HG03064 (cell line): ENCODE measurements at regions not wholly inside any gene's neighbourhood (a gene's known extent, or its start where the extent isn't known, plus 50 kb on each side); places are given as distances from the start of the nearest gene placed in this dataset.

Experiments
- ATAC-seq: cut with Tn5 transposase; IDR thresholded peaks from one replicate; pipeline ENCODE4 v1.9.1; 2021; ENCODE audit warnings: low read depth; ENCODE audit not compliant: unreplicated experiment

DNA sequence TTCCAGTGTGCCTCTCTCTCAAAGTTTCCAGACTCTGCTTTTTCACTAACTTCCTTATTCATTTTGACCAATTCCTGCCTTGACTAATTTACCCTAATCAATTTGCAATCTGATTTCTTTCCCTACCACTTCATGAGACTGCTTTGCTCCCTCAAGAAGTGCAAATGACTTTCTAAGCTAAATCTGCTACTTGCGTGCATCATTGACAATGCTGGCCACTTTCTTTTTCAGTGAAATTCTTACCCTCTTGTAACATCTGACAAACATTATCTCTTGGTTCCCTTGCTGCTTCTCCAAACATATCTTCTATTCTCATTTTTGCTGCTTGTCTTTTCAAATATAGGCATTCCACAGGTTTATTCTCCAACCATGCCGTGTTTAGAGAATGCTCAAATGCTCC, 659.9 kb downstream of the USP25 start:
- no peak for ATAC-seq

DNA sequence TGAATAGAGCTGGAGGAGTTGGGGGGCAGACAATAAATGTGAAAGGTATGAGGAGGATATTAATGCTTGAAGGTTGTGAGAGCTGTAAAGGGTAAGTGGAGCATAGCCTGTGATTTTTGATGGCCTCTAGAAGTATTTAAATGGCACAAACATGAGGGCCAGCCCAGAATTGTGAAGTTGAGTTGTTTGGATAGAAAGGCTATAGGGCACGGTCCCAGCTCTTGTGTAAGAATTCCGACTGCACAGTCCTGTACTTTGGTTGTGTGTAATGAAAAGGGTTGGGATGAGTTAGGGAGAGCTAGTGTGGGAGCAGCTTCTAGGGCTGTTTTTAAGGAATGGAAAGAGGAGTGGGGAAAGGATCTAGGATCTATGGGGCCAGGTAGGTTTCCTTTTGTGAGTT, 665.5 kb downstream of the USP25 start:
- no peak for ATAC-seq

DNA sequence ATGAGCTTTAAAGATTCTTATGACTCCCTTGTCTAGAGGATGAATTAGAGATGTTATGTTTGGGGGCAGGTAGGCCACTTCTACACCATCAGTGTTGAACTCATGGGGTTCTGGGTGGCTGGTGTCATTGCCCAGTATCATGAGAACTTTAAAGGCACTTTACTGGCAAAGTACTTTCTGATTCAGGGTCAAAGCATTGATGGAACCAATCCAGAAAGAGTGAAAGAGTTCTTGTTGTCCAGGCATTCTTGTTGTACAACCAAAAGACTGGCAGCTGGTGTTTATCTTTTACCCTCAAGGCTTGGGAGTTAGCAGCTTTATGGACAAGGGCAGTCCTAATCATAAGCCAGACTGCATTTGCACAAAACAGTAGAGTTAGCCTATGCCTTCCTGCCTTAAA, 673.0 kb downstream of the USP25 start:
- ATAC-seq = no peak

DNA sequence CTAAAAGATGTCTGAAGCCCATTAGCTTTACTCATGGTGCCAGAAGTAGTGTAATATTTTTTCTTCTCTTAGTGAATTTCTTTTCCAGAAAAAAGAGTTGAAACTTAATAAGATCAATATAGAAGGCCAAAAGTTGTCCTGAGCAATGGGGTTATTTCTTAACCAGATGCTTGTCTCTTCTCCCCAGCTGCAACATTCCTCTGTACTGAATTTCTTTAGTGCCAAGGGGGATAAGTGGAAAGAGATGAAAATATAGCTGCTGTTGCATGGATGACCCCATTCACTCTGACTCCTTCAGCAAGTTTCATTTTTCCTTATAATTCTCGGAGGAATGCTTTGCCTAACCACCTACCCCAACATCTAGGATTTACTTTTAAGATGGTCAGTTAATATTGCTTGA, 675.0 kb downstream of the USP25 start:
- no peak for ATAC-seq

DNA sequence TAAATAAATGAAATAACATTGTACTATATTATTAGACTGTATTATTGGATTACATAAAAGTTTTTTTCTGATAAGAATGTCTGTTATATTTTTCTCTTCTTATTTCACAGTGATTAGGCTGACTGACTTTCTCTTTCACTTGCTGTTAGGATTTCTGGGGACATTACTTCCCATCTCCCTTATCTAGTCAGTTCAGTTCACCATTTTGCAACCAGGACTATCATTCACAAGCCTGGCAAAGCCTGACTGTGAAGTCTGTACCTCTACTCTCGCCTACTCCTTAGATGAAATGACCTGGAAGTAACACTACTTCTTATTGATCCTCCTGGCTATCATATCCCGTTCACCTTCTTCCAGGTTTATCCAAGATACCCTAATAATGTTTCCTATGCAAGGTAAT, 676.6 kb downstream of the USP25 start:
- ATAC-seq = no peak

DNA sequence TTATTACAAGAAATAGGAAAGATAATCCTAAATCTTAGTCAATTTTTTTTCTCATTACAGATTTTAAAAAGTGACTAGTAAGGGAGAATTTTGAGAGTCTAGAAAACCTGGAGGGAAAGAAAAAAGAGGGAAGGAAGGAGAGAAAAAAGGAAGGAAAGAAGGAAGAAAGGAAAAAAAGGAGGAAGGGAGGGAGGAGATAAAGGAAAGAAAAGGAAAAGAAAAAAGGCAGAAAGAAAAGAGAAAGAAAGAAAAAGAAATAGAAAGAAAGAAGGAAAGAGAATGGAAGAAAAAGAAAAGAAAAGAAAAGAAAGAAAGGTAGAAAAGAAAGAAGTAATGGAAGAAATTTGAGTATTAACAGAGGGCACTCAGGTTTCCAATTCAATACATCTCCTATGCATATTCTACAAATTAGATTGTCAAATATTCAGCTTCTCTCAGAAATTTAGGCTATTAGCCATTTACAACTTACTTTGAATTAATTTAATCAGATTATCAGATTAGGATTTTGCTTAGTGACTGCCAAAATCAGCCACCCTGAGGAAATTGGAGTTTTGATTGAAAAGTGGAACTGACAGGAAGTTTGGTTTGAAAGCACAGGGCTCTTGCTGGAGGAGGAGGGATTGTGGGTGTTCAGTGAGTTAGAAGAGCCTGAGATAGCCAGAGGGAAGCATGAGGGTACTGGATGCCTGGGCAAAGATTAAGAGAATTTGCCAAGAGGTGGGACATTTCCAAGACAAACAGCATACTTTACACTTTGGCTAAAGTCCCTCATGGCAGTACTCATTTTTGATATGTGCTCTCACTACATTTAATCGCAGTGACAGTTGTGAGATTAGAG, 677.8 kb downstream of the USP25 start:
- no peak for ATAC-seq

DNA sequence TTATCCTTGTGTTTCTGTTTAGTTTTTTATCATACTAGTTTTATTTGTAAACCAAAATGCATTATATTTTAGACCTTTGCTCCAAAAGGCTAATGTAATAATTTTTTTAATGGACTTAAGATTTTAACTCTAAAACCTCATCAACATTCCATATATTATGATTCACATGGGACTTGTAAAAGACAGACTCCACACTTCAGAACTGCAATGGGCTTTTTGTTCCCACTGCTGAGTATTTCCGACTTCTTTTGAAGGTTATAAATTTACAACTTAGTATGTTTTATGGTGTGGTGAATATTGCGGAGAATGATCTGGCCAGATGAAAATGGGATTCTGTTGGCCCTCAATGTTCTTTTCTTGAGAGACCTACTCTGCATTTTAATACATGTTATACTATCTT, 678.5 kb downstream of the USP25 start:
- ATAC-seq = no peak

DNA sequence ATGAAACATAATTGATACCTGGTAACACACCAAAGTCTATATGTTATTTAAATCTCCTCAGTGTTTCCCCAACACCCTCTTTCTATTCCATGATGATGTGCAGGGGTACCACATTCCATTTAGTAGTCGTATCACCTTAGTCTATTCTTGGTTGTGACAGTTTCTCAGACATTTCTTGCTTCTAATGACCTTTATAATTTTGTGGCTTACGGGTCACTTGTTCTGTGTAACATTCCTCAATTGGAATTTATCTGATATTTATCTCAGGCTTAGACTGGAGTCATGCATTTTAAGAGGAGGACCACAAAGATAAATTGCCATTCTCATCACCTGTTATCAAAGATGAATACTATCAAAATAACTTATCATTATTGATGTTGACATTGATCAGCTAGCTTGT, 679.6 kb downstream of the USP25 start:
- no peak for ATAC-seq

DNA sequence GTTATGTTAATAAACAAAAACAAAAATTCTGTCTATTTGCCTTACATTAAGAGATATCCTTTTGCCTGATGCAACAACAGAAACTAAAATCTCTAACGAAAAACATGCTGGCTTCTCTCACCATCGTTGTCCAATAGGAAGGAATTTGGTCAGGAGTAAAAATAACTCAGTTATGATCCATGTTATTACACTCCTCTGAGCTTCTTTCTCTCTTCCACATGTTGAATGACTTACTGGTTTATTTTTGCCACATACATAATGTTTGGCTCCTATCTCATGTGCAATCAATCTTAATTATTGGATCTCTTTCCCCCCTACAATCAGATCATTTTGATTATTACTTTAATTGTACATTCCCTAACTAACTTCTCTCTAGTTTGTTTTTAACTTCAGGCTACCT, 688.4 kb downstream of the USP25 start:
- no peak for ATAC-seq

DNA sequence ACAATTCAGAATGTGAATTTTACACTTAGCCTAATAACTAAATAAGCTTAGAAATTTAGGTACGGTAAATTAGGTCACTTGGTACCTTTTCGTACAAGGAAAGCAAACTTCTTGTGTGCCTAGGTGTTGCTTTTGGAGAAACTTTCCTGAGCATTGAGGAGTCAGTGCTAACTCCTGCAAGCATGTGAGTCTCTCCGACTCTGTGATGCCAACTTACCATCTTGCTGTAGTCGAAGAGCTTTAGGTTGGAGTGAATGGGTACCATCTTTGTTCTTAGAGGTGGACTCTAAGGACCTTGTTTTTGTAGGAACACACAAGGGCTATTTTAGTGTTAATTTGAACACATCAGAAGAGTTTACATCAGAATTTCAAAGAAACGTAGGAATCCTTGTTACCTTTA, 688.9 kb downstream of the USP25 start:
- no peak for ATAC-seq

DNA sequence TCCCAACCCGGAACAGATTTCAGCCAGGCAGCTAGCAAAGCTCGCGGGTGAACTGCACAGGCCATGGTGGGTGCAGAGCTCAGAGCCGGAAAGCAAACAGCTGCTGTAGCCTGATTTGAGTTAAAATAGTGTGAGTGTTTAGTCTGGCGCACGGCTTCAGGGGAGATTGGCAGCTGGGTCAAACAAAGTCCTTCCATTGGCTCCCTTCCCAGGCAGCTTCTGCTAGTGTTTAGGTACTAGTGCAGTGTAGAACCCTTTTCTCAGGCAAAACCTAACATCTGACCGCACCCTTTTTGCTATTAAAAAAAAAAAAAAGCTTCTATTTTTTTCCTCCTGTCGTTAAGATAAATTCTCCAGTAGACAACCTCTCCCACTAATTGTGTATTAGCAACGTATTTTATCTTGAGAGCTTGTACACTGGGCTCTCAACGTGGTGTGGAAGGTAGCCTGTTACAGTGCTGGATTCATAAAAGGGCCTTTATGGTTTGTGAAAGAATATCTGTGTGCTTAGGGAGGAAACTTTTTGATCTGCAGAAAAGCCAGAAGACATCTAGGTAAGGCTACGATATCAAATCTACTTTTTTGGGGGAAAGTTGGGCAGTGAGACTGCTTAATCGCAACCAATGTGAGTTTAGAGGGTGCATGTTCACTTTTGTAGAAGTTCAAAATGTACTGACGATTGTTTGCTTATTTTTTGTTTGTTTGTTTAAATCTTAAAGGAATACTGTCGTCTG, 689.6 kb downstream of the USP25 start:
- ATAC-seq = no peak

DNA sequence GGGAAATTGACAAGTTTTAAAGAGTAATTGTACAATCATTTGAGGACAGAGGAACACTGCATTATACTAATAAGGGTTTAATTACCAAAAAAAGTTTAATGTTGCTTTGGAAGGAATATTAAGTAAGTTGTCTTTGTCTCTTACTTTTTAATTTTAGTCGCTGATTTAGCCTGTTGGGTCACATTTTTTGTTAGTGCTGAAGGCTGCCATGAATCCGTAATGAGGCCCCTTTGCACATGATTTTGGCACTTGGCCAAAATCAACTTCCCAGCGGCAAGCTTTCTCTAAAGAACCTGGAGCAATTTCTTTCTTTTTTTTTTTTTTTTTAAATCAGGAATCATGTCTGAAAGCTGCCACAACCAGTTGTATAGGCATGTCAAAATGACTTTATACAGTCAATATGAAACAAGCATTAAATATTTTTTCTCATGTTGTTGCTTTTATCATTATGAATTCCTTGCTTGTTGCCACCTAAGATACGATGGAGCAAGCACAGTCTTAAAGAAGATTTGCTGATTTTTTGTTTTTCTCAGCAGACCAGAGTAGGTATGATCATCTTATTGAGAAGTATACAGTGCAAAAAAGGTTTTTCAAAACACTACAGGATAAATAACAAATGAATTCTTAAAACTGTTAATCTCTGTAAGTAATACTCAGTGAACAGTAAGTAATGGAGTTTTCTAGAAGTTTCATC, 690.4 kb downstream of the USP25 start:
- ATAC-seq = no peak

DNA sequence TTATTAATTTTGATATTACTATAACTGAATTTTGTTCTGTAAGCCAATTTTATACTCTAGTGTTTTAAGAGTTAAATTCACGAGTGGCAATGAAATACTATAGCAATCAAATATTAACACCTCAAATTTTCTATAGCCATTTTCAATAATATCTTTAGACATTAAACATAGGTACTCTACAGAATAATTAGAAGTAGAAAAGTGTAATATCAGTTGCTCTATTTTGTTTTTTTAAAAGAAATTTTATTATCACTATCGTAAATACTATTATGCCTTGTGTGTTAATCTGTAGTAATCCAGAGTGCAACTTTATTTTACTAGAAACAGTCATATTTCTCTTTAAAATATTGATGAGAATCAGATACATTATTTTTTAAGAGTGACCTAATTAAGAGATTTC, 691.2 kb downstream of the USP25 start:
- no peak for ATAC-seq

DNA sequence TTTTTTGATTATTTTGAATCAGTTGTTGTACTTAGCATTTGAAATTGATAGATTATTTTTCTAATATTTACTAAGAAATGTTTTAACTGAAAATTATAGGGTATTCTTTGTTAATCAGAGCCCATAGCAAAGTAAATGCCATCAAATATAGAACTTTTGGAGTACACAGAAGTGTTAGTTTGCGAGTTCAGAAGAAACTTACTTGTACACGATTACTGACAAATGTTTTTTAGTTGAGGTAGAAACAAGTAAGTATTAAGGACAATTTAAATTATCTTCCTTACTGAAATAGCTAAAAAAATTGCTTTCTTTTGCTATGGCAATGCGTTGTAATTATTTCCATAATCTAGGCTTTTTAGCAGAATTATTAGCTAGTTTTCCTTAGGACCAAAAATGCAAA, 692.2 kb downstream of the USP25 start:
- no peak for ATAC-seq

DNA sequence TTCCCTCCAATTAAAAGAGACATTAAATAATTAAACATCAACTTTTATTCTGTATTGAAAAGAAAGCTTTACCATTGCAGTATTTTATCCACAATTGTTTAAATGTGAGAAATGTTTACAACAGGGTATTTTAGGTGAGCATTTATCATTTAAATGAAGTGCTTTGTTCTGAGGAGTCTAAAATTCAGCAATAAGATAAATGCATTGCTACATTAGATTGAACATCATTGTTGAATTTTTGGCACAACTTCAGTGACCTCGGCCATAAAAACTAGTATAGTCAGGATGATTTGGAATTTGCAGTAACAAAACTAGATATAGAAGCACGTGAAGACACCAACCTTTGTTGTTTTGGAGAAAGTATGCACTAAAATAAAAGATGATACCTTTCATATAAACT, 692.9 kb downstream of the USP25 start:
- ATAC-seq = no peak

DNA sequence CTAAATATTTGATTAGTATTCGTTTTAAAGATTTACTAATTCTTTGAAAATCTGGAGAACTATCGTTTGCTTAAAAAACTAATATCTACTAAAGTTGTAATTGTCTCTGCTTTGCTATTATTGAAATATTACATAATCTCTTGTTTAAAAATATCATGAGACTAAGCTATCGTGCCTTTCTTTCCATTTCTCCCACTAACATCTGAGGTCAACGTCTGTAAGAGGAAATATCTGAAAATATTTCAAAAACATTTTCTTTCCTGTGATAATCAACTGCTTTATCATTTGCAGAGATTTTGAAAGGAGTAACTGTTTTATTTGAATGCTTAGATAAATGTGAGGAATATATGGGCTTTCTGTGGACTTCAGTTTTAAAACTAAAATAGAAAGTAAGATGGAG, 694.1 kb downstream of the USP25 start:
- no peak for ATAC-seq

DNA sequence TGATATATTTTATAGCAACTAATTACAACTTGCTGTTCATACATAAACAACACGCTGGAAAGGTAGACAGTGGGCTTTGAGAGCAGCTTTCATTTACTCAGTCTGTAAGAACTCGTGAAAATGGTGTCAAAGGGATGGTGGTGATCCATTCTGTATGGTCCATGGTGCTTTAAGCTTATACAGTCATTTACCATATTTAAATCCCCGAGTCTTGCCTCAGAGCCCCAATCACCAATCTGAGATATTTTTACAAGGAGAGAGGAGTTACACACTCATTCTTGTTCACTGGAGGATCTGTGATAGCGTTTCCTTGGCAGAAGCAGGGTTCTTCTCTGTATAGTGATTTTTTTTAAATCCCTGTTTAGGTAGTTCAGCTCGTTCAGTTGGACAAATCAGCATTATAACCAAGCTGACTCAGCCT, 694.6 kb downstream of the USP25 start:
- ATAC-seq = no peak

DNA sequence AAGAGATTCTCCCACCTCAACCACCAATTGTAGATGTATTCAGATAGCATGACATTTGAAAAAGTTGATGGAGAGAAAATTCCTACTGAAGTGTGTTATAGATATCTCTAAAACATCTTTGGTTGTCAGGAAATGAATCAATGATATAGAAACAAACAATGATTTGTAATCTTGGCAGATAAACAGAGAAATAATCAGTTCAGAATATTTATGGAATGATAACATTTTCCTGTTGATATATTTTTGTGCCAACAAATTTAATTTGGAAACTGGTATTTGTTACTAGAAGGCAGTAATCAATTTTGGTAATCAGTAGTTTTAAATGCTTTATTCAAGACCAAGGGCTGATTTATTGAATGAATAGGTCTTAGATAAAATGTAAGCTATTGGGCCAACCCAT, 695.6 kb downstream of the USP25 start:
- ATAC-seq = no peak

DNA sequence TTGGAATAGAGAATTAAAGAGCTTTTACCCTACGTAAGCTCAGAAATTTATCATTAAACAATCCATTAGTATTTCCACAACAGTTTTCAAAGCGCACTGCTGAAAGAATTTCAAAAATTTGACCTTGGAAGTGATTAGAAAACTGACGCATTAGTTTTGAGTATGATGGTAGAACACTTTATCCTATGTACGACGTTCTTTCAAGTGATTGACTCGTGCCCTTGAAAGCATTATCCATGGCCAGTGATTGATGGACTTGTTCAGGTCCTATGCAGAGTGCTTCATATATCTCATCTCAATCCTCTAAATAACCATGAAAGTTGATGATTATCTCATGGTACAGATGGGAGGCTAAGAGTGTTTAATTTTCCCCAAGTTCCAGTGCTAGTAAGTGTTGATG, 697.2 kb downstream of the USP25 start:
- ATAC-seq = no peak

DNA sequence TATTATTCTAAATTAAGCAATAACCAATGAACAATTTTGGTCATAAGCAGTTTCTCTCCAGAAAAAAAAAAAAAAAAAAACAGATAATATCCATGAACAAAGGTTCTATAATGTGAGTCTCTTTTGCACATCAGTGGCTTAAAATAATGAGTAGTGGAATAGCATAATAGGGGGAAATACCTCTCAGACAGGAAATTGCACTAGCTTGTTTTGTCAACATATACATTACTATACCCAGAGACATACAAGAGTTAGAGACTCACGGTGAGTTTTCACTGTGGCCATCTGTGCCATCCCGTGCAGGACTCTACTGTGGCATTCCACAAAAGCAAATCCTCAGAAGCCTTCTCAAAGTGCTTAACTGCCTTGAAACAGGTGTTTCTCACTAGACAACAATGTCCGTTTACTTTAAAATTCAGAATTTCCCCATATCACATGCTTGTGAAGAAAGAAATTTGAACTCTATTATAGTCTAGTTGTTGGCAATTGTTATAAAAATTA, 697.9 kb downstream of the USP25 start:
- ATAC-seq = no peak

DNA sequence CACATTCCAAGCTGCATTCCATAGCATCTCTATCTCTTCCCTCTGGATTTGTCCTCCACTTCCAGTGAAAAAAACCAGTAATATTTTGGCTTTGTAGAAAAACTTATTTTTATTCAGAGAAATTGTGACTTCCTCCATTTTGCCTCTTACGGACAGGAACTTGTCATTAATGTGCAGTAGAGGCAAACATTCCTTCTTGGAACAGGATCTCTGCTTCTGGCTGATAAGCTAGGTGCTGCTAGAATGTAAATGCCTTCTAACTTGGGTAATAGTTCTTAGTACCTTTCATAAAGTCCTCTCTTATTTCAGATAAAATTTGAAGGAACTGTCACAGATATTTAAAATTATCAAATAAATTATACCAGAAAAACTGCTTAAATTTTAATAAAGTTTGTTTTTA, 707.8 kb downstream of the USP25 start:
- ATAC-seq = no peak
